Karpas-422 (cell line): ENCODE measurements at regions not wholly inside any gene's neighbourhood (a gene's known extent, or its start where the extent isn't known, plus 50 kb on each side); places are given as distances from the start of the nearest gene placed in this dataset.

Experiments used
- DNase-seq: peaks from one replicate; pipeline ENCODE4 v3.0.0-alpha.2; 2015
- H2AFZ ChIP-seq: fragments of 200-600 bp; sonication (generic); 2 replicates; pipeline ENCODE4 v1.6.1; 2014; ENCODE audit warnings: antibody characterized with exemption, low read length, mixed read lengths
- H3K27ac ChIP-seq: fragments of 200-600 bp; sonication (generic); 2 replicates; pipeline ENCODE4 v1.5.1; 2014; ENCODE audit warnings: mild to moderate bottlenecking, low read length, moderate library complexity
- H3K27me3 ChIP-seq: fragments of 200-600 bp; sonication (generic); 2 replicates; pipeline ENCODE4 v1.6.1; 2014; ENCODE audit warnings: low read length, mixed read lengths
- H3K36me3 ChIP-seq: fragments of 200-600 bp; sonication (generic); 2 replicates; pipeline ENCODE4 v1.6.1; 2014; ENCODE audit warnings: low read length, mixed read lengths; ENCODE audit not compliant: insufficient read depth
- H3K4me1 ChIP-seq: fragments of 200-600 bp; sonication (generic); 2 replicates; pipeline ENCODE4 v1.6.1; 2014; ENCODE audit warnings: mild to moderate bottlenecking, low read length, mixed read lengths
- H3K4me2 ChIP-seq: fragments of 200-600 bp; sonication (generic); 2 replicates; pipeline ENCODE4 v1.6.1; 2014; ENCODE audit warnings: low read length, low read depth, mild to moderate bottlenecking; ENCODE audit not compliant: poor library complexity, severe bottlenecking
- H3K4me3 ChIP-seq: fragments of 200-600 bp; sonication (generic); 2 replicates; pipeline ENCODE4 v1.5.1; 2014; ENCODE audit warnings: mild to moderate bottlenecking, antibody characterized with exemption, low read length, mixed read lengths
- H3K79me2 ChIP-seq: fragments of 200-600 bp; sonication (generic); 2 replicates; pipeline ENCODE4 v1.6.1; 2014; ENCODE audit warnings: mild to moderate bottlenecking, low read length, mixed read lengths
- H3K9ac ChIP-seq: fragments of 200-600 bp; sonication (generic); 2 replicates; pipeline ENCODE4 v1.6.0; 2014; ENCODE audit warnings: low read length
- H3K9me2 ChIP-seq: fragments of 200-600 bp; sonication (generic), shearing (Covaris generic); replicated peaks from 2 replicates; pipeline ENCODE4 v1.6.0; 2014; ENCODE audit warnings: mild to moderate bottlenecking, low read length, moderate library complexity; ENCODE audit not compliant: insufficient read depth
- H3K9me3 ChIP-seq: fragments of 300-700, 200-600 bp; sonication (generic); 2 replicates; pipeline ENCODE4 v1.6.1; 2014; ENCODE audit warnings: low read length, mixed read lengths
- H4K20me1 ChIP-seq: fragments of 200-600 bp; sonication (generic); 2 replicates; pipeline ENCODE4 v1.6.1; 2014; ENCODE audit warnings: mild to moderate bottlenecking, antibody characterized with exemption, low read length, low read depth; ENCODE audit not compliant: insufficient read depth

GRCh38 chr2:145987793-145988192, 1467.9 kb upstream of the ZEB2 start:
- no peak for DNase-seq
- no peaks in the 10 kb centered on the region for H3K9me2 ChIP-seq
- H4K20me1 ChIP-seq: no peaks in the 10 kb centered on the region
- peaks cover 4% of the 10 kb centered on the region; the same call in 1 of the 2 replicates for H3K9me3 ChIP-seq
- no peak overlapping the region for H3K4me2 ChIP-seq
- H3K27ac ChIP-seq: no peak overlapping the region
- no peaks in the 10 kb centered on the region for H3K36me3 ChIP-seq
- H3K79me2 ChIP-seq: no peaks in the 10 kb centered on the region
- no peak overlapping the region for H2AFZ ChIP-seq
- no peaks in the 10 kb centered on the region for H3K27me3 ChIP-seq
- H3K9ac ChIP-seq: no peak overlapping the region
- H3K4me3 ChIP-seq: no peak overlapping the region
- H3K4me1 ChIP-seq: no peaks in the 10 kb centered on the region

- Histone ChIP-seq H4K20me1 (no peaks in the 10 kb centered on the region), H3K9me2 (no peaks in the 10 kb centered on the region), H3K4me3 (no peak overlapping the region), H3K79me2 (no peaks in the 10 kb centered on the region), H3K9me3 (no peaks in the 10 kb centered on the region), H3K27me3 (no peaks in the 10 kb centered on the region), H3K9ac (no peak overlapping the region), H3K4me2 (no peak overlapping the region), H2AFZ (no peak overlapping the region), H3K27ac (no peak overlapping the region), H3K4me1 (no peaks in the 10 kb centered on the region), H3K36me3 (no peaks in the 10 kb centered on the region)
- DNase-seq: no peak
Measured at GRCh38 chr2:145985517-145985916, 1465.6 kb upstream of the ZEB2 start.

GRCh38 chr2:145984580-145984979, 1464.7 kb upstream of the ZEB2 start:
- no peaks in the 10 kb centered on the region for H3K36me3 ChIP-seq
- no peaks in the 10 kb centered on the region for H3K79me2 ChIP-seq
- H3K27me3 ChIP-seq: no peaks in the 10 kb centered on the region
- H3K4me1 ChIP-seq: no peaks in the 10 kb centered on the region
- no peak overlapping the region for H3K9ac ChIP-seq
- no peaks in the 10 kb centered on the region for H3K9me2 ChIP-seq
- H3K27ac ChIP-seq: no peak overlapping the region
- H4K20me1 ChIP-seq: no peaks in the 10 kb centered on the region
- DNase-seq: no peak
- no peaks in the 10 kb centered on the region for H3K9me3 ChIP-seq
- no peak overlapping the region for H3K4me3 ChIP-seq
- H2AFZ ChIP-seq: no peak overlapping the region
- no peak overlapping the region for H3K4me2 ChIP-seq

GRCh38 chr2:145980318-145980717, 1460.4 kb upstream of the ZEB2 start:
- Histone ChIP-seq H3K4me3 (no peak overlapping the region), H3K79me2 (no peaks in the 10 kb centered on the region), H3K4me1 (no peaks in the 10 kb centered on the region), H4K20me1 (no peaks in the 10 kb centered on the region), H3K9me2 (no peaks in the 10 kb centered on the region), H3K36me3 (no peaks in the 10 kb centered on the region), H3K27me3 (no peaks in the 10 kb centered on the region), H3K9me3 (no peaks in the 10 kb centered on the region), H3K27ac (no peak overlapping the region), H2AFZ (no peak overlapping the region), H3K9ac (no peak overlapping the region), H3K4me2 (no peak overlapping the region)
- DNase-seq: no peak

GRCh38 chr2:145975406-145975805, 1455.5 kb upstream of the ZEB2 start:
- Histone ChIP-seq H4K20me1 (no peaks in the 10 kb centered on the region), H3K4me1 (no peaks in the 10 kb centered on the region), H3K9me2 (no peaks in the 10 kb centered on the region), H3K4me3 (no peak overlapping the region), H3K4me2 (no peak overlapping the region), H3K9me3 (no peaks in the 10 kb centered on the region), H3K27me3 (no peaks in the 10 kb centered on the region), H3K36me3 (no peaks in the 10 kb centered on the region), H3K79me2 (no peaks in the 10 kb centered on the region), H3K27ac (no peak overlapping the region), H3K9ac (no peak overlapping the region), H2AFZ (no peak overlapping the region)
- DNase-seq: no peak

- H3K9me3 ChIP-seq: no peaks in the 10 kb centered on the region
- H3K4me1 ChIP-seq: no peaks in the 10 kb centered on the region
- H3K9ac ChIP-seq: no peak overlapping the region
- no peaks in the 10 kb centered on the region for H3K79me2 ChIP-seq
- H3K36me3 ChIP-seq: no peaks in the 10 kb centered on the region
- H3K4me3 ChIP-seq: no peak overlapping the region
- H3K4me2 ChIP-seq: no peak overlapping the region
- H3K9me2 ChIP-seq: no peaks in the 10 kb centered on the region; the same call in 1 of the 2 replicates
- no peaks in the 10 kb centered on the region for H3K27me3 ChIP-seq
- H2AFZ ChIP-seq: no peak overlapping the region
- no peak overlapping the region for H3K27ac ChIP-seq
- DNase-seq: no peak
- no peaks in the 10 kb centered on the region for H4K20me1 ChIP-seq
Measured at GRCh38 chr2:145961846-145962245, 1441.9 kb upstream of the ZEB2 start.

- Histone ChIP-seq H2AFZ (no peak overlapping the region), H3K9ac (no peak overlapping the region), H3K4me1 (no peaks in the 10 kb centered on the region), H4K20me1 (no peaks in the 10 kb centered on the region), H3K27me3 (no peaks in the 10 kb centered on the region), H3K79me2 (no peaks in the 10 kb centered on the region), H3K27ac (no peak overlapping the region), H3K4me2 (no peak overlapping the region), H3K9me3 (no peaks in the 10 kb centered on the region), H3K9me2 (no peaks in the 10 kb centered on the region; the same call in 1 of the 2 replicates), H3K4me3 (no peak overlapping the region), H3K36me3 (no peaks in the 10 kb centered on the region)
- no peak for DNase-seq
Measured at GRCh38 chr2:145960479-145961163, 1440.7 kb upstream of the ZEB2 start.

- no peaks in the 10 kb centered on the region for H3K36me3 ChIP-seq
Measured at GRCh38 chr2:145958611-145959010, 1438.7 kb upstream of the ZEB2 start.

More at GRCh38 chr2:145958611-145959010, 1438.7 kb upstream of the ZEB2 start:
- Histone ChIP-seq H3K4me2 (no peak overlapping the region), H3K9ac (no peak overlapping the region), H3K9me3 (no peaks in the 10 kb centered on the region), H3K79me2 (no peaks in the 10 kb centered on the region), H2AFZ (no peak overlapping the region), H3K9me2 (no peaks in the 10 kb centered on the region; the same call in 1 of the 2 replicates), H3K27me3 (no peaks in the 10 kb centered on the region), H4K20me1 (no peaks in the 10 kb centered on the region), H3K4me1 (no peaks in the 10 kb centered on the region), H3K4me3 (no peak overlapping the region), H3K27ac (no peak overlapping the region)
- no peak for DNase-seq
